HG03457 (cell line): ENCODE measurements at regions not wholly inside any gene's neighbourhood (a gene's known extent, or its start where the extent isn't known, plus 50 kb on each side); places are given as distances from the start of the nearest gene placed in this dataset.

Experiments used
- ATAC-seq: cut with Tn5 transposase; IDR thresholded peaks from one replicate; pipeline ENCODE4 v1.9.1; 2021; ENCODE audit warnings: moderate number of reproducible peaks; ENCODE audit not compliant: unreplicated experiment

DNA sequence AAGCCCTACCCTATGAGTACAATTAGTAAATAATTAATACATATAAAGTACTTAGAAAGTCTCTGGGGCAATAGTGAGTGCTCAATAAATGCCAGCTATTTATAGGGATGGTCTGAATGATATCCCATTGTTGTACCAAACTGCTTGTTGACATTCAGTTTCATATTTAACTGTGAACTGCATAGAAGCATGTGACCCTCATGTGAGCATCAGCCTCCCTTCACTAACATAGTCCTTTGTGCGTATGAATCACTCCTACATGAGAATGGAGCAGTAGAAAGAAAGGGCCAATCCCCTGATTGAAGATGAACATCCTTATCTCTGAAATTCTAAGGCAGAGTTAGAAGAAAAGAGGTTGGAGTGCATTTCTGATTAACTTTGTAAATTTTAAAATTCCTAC lies 68.7 kb upstream of the ATP10A start:
- ATAC-seq, result no peak

- ATAC-seq, result no peak
Measured at GRCh38 chr15:25930931-25931330, 67.8 kb upstream of the ATP10A start.
